Gastroesophageal sphincter (tissue), 3 donors: ENCODE measurements at regions not wholly inside any gene's neighbourhood (a gene's known extent, or its start where the extent isn't known, plus 50 kb on each side); places are given as distances from the start of the nearest gene placed in this dataset.

Experiments
- POLR2AphosphoS5 ChIP-seq: sonication (generic); formaldehyde crosslinking; IDR thresholded peaks from one replicate; pipeline ENCODE4 v1.6.1; 2017; ENCODE audit warnings: antibody characterized with exemption
- TF ChIP-seq, protein P1 (sequence below), 4 experiments: fragments of 200-600 bp in 2 of 4; fragments of 450-650 bp in 2 of 4; sonication (generic) in 1 of 4; IDR thresholded peaks; one replicate each; pipeline ENCODE4 v1.5.1; 2017 to 2019; ENCODE audit warnings: antibody characterized with exemption in 4 of 4, mild to moderate bottlenecking in 2 of 4, moderate library complexity in 2 of 4

DNA sequence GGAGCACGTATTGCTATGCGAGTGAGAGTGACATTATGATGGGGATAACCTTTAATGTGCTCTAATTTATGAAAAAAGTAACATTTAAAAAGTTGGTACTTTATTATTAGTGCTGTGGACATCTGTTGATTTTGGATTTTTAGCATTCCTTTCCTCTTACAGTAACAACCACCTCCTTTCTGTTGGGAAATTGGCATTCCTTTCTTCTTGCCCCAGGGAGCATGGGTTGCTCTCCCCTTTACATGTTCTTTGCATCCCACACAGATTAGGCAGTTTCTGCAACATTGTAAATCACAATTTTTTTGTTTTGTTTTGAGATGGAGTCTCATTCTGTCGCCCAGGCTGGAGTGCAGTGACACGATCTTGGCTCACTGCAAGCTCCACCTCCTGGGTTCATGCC is 300.2 kb downstream of the LPIN1 start:
- TF ChIP-seq, protein P1, sequence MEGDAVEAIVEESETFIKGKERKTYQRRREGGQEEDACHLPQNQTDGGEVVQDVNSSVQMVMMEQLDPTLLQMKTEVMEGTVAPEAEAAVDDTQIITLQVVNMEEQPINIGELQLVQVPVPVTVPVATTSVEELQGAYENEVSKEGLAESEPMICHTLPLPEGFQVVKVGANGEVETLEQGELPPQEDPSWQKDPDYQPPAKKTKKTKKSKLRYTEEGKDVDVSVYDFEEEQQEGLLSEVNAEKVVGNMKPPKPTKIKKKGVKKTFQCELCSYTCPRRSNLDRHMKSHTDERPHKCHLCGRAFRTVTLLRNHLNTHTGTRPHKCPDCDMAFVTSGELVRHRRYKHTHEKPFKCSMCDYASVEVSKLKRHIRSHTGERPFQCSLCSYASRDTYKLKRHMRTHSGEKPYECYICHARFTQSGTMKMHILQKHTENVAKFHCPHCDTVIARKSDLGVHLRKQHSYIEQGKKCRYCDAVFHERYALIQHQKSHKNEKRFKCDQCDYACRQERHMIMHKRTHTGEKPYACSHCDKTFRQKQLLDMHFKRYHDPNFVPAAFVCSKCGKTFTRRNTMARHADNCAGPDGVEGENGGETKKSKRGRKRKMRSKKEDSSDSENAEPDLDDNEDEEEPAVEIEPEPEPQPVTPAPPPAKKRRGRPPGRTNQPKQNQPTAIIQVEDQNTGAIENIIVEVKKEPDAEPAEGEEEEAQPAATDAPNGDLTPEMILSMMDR (IDR thresholded peaks at IDR 0.05): no peak
- TF ChIP-seq POLR2AphosphoS5: no peak
